Common myeloid progenitor, CD34-positive (primary cell): ENCODE measurements at regions not wholly inside any gene's neighbourhood (a gene's known extent, or its start where the extent isn't known, plus 50 kb on each side); places are given as distances from the start of the nearest gene placed in this dataset.

ENCODE experiments used
- CTCF ChIA-PET: fragments of 350-600 bp; sonication (Branson Sonifier 250); formaldehyde crosslinking; loops from one replicate; lab custom pipeline; 2021; ENCODE audit warnings: antibody characterized with exemption; lab: Charles Lee
- POLR2A ChIA-PET: fragments of 350-600 bp; sonication (Branson Sonifier 250); formaldehyde crosslinking; loops from one replicate; lab custom pipeline; 2021; ENCODE audit warnings: antibody characterized with exemption; lab: Charles Lee
- DNase-seq, 3 donors: peaks; one replicate each; pipeline versions ENCODE4 v3.0.0 to v3.0.0-alpha.2; 2013
- H3K27ac ChIP-seq, 2 experiments: 1 replicate in 1 of 2; 2 replicates in 1 of 2; pipeline ENCODE4 v1.7.0; 2013; ENCODE audit warnings: inconsistent platforms in 2 of 2, low read length in 2 of 2, mild to moderate bottlenecking in 2 of 2, low read depth in 1 of 2, moderate library complexity in 1 of 2; ENCODE audit not compliant: severe bottlenecking in 2 of 2, insufficient read depth in 1 of 2, poor library complexity in 1 of 2
- H3K27me3 ChIP-seq, 5 experiments: replicated peaks in 2 of 5; 1 replicate in 3 of 5; 2 replicates in 2 of 5; pipeline versions ENCODE4 v1.6.1 to v1.7.0; 2013; ENCODE audit warnings: low read length in 4 of 5, mild to moderate bottlenecking in 2 of 5, moderate library complexity in 2 of 5, inconsistent platforms in 1 of 5; ENCODE audit not compliant: insufficient read depth in 5 of 5, control insufficient read depth in 4 of 5
- H3K36me3 ChIP-seq, 4 experiments: 1 replicate in 2 of 4; 2 replicates in 2 of 4; pipeline versions ENCODE4 v1.6.1 to v1.7.0; 2013; ENCODE audit warnings: low read length in 3 of 4, control low read depth in 1 of 4, mild to moderate bottlenecking in 1 of 4; ENCODE audit not compliant: control insufficient read depth in 4 of 4, insufficient read depth in 4 of 4
- H3K4me1 ChIP-seq, 4 experiments: 1 replicate in 3 of 4; 2 replicates in 1 of 4; pipeline versions ENCODE4 v1.6.1 to v1.7.1; 2013; ENCODE audit warnings: low read length in 3 of 4, mild to moderate bottlenecking in 3 of 4, control low read depth in 1 of 4, inconsistent platforms in 1 of 4, moderate library complexity in 1 of 4; ENCODE audit not compliant: control insufficient read depth in 4 of 4, insufficient read depth in 4 of 4; ENCODE audit errors: control extremely low read depth in 1 of 4
- H3K4me3 ChIP-seq, 7 experiments: 1 replicate in 4 of 7; 2 replicates in 3 of 7; pipeline versions ENCODE4 v1.5.1 to v1.7.0; 2013; ENCODE audit warnings: mild to moderate bottlenecking in 7 of 7, low read length in 6 of 7, moderate library complexity in 6 of 7, inconsistent platforms in 2 of 7, low read depth in 2 of 7, control low read depth in 1 of 7; ENCODE audit not compliant: insufficient read depth in 4 of 7, control insufficient read depth in 1 of 7; ENCODE audit errors: extremely low read depth in 1 of 7
- H3K9me3 ChIP-seq, 5 experiments: 1 replicate in 4 of 5; 2 replicates in 1 of 5; pipeline versions ENCODE4 v1.6.1 to v1.7.1; 2013; ENCODE audit warnings: low read length in 4 of 5, mild to moderate bottlenecking in 2 of 5, inconsistent platforms in 1 of 5, low read depth in 1 of 5, moderate library complexity in 1 of 5; ENCODE audit not compliant: control insufficient read depth in 4 of 5, insufficient read depth in 2 of 5; ENCODE audit errors: control extremely low read depth in 1 of 5
- WGBS: methylation state at CpG from one replicate; pipeline ENCODE4 v1.1.5; 2013; ENCODE audit not compliant: insufficient coverage; 5-methylcytosine and 5-hydroxymethylcytosine counted together

- H3K4me3 ChIP-seq: no peak overlapping the region
- ChIA-PET POLR2A (no interaction called here), CTCF (no interaction called here)
- no peaks in the 10 kb centered on the region for H3K36me3 ChIP-seq
- 100% methylated on average over 2 of the region's 2 CpGs for WGBS
- DNase-seq: no peak
- no peak overlapping the region for H3K27ac ChIP-seq
- H3K9me3 ChIP-seq: peaks cover 0 to 4% (median 0%) of the 10 kb centered on the region in 5 experiments
- no peaks in the 10 kb centered on the region for H3K27me3 ChIP-seq
- no peaks in the 10 kb centered on the region for H3K4me1 ChIP-seq
Observed at GRCh38 chr13:74825152-74825937, 656.6 kb downstream of the TBC1D4 start.

GRCh38 chr13:74820809-74821208 is 661.2 kb downstream of the TBC1D4 start:
- ChIA-PET POLR2A (no interaction called here), CTCF (no interaction called here)
- no peak overlapping the region for H3K4me3 ChIP-seq
- no peaks in the 10 kb centered on the region for H3K9me3 ChIP-seq
- no peak for DNase-seq
- H3K27ac ChIP-seq: no peak overlapping the region
- 100% methylated on average over 1 of the region's 3 CpGs for WGBS
- H3K27me3 ChIP-seq: no peaks in the 10 kb centered on the region
- H3K4me1 ChIP-seq: no peaks in the 10 kb centered on the region
- H3K36me3 ChIP-seq: no peaks in the 10 kb centered on the region

- POLR2A ChIA-PET: no interaction called here
- no peaks in the 10 kb centered on the region for H3K4me1 ChIP-seq
Observed at GRCh38 chr13:74819549-74819948, 662.4 kb downstream of the TBC1D4 start.

GRCh38 chr13:74816737-74817136 is 665.2 kb downstream of the TBC1D4 start:
- no CpG with 5 or more reads among the region's 1 CpG for WGBS
- no peak for DNase-seq
- no peaks in the 10 kb centered on the region for H3K27me3 ChIP-seq
- no peaks in the 10 kb centered on the region for H3K4me1 ChIP-seq
- ChIA-PET POLR2A (no interaction called here), CTCF (no interaction called here)
- H3K4me3 ChIP-seq: no peak overlapping the region
- no peaks in the 10 kb centered on the region for H3K36me3 ChIP-seq
- H3K27ac ChIP-seq: no peak overlapping the region
- no peaks in the 10 kb centered on the region for H3K9me3 ChIP-seq

More at GRCh38 chr13:74819549-74819948, 662.4 kb downstream of the TBC1D4 start:
- H3K36me3 ChIP-seq: no peaks in the 10 kb centered on the region
- 95% methylated on average over 2 of the region's 2 CpGs for WGBS
- H3K27ac ChIP-seq: no peak overlapping the region
- CTCF ChIA-PET: no interaction called here
- no peaks in the 10 kb centered on the region for H3K27me3 ChIP-seq
- H3K4me3 ChIP-seq: no peak overlapping the region
- no peaks in the 10 kb centered on the region for H3K9me3 ChIP-seq
- no peak for DNase-seq

- Histone ChIP-seq H3K4me3 (no peak overlapping the region), H3K4me1 (no peaks in the 10 kb centered on the region), H3K27ac (no peak overlapping the region), H3K27me3 (no peaks in the 10 kb centered on the region), H3K36me3 (no peaks in the 10 kb centered on the region), H3K9me3 (peaks cover 0 to 3% (median 0%) of the 10 kb centered on the region in 5 experiments)
- ChIA-PET CTCF (no interaction called here), POLR2A (no interaction called here)
- 83% methylated on average over 1 of the region's 2 CpGs for WGBS
- DNase-seq: no peak
Observed at GRCh38 chr13:74796157-74796556, 662.0 kb upstream of the KLF12 start.

- DNase-seq: no peak
- H3K4me3 ChIP-seq: no peak overlapping the region
- peaks cover 0 to 3% (median 0%) of the 10 kb centered on the region in 5 experiments for H3K9me3 ChIP-seq
- H3K4me1 ChIP-seq: no peaks in the 10 kb centered on the region
- no peaks in the 10 kb centered on the region for H3K36me3 ChIP-seq
- H3K27ac ChIP-seq: no peak overlapping the region
- no peaks in the 10 kb centered on the region for H3K27me3 ChIP-seq
- ChIA-PET POLR2A (no interaction called here), CTCF (no interaction called here)
Observed at GRCh38 chr13:74795526-74795925, 661.3 kb upstream of the KLF12 start.

GRCh38 chr13:74794582-74794981 is 660.4 kb upstream of the KLF12 start:
- peaks cover 0 to 3% (median 0%) of the 10 kb centered on the region in 5 experiments for H3K9me3 ChIP-seq
- no peaks in the 10 kb centered on the region for H3K4me1 ChIP-seq
- no peaks in the 10 kb centered on the region for H3K27me3 ChIP-seq
- no peak for DNase-seq
- no peak overlapping the region for H3K4me3 ChIP-seq
- POLR2A ChIA-PET: no interaction called here
- CTCF ChIA-PET: no interaction called here
- H3K27ac ChIP-seq: no peak overlapping the region
- 74% methylated on average over 3 of the region's 3 CpGs for WGBS
- H3K36me3 ChIP-seq: no peaks in the 10 kb centered on the region
